SK-N-SH treated with all-trans-retinoic acid at 6 μM for 48 hours (cell line): ENCODE measurements at regions not wholly inside any gene's neighbourhood (a gene's known extent, or its start where the extent isn't known, plus 50 kb on each side); places are given as distances from the start of the nearest gene placed in this dataset.
"Not testable (repeated sequence)": the region's sequence is repeated elsewhere in the genome, so short reads cannot be mapped to it uniquely, and the experiment has no call there.

ENCODE experiments used
- ISL1 ChIP-seq: fragments of 250-450 bp; sonication (Bioruptor Pico); IDR thresholded peaks from 2 replicates; pipeline ENCODE4 v2.1.2; 2022; ENCODE audit warnings: mild to moderate bottlenecking, moderate library complexity
- OSR1 ChIP-seq: fragments of 250-450 bp; sonication (Bioruptor Pico); IDR thresholded peaks from 2 replicates; pipeline ENCODE4 v1.8.0; 2022; ENCODE audit warnings: moderate library complexity, mild to moderate bottlenecking, inconsistent platforms
- PPARA ChIP-seq: fragments of 250-450 bp; sonication (Bioruptor Pico); IDR thresholded peaks from 2 replicates; pipeline ENCODE4 v1.5.0; 2020; ENCODE audit warnings: mild to moderate bottlenecking, borderline replicate concordance
- SNAI2 ChIP-seq: fragments of 250-450 bp; sonication (Bioruptor Pico); IDR thresholded peaks from 2 replicates; pipeline ENCODE4 v1.5.0; 2020; ENCODE audit warnings: mild to moderate bottlenecking, moderate library complexity
- TCF4 ChIP-seq: fragments of 250-450 bp; sonication (Bioruptor Pico); IDR thresholded peaks from 2 replicates; pipeline ENCODE4 v1.8.0; 2021; ENCODE audit warnings: mild to moderate bottlenecking, moderate library complexity, borderline replicate concordance
- TOX ChIP-seq: fragments of 250-450 bp; sonication (Bioruptor Pico); IDR thresholded peaks from 2 replicates; pipeline ENCODE4 v1.8.0; 2021; ENCODE audit warnings: mild to moderate bottlenecking, moderate library complexity, borderline replicate concordance
- ZFP3 ChIP-seq: fragments of 250-450 bp; sonication (Bioruptor Pico); IDR thresholded peaks from 2 replicates; pipeline ENCODE4 v1.5.0; 2020; ENCODE audit warnings: mild to moderate bottlenecking, moderate library complexity
- ZFP30 ChIP-seq: fragments of 450-650 bp; formaldehyde crosslinking; IDR thresholded peaks from 2 replicates; pipeline ENCODE4 v1.5.0; 2022; ENCODE audit warnings: mild to moderate bottlenecking, moderate library complexity
- ZNF8 ChIP-seq: fragments of 450-650 bp; formaldehyde crosslinking; IDR thresholded peaks from 2 replicates; pipeline ENCODE4 v1.5.0; 2020; ENCODE audit warnings: mild to moderate bottlenecking, moderate library complexity
- TF ChIP-seq, protein P1 (sequence below): fragments of 250-450 bp; sonication (Bioruptor Pico); IDR thresholded peaks from 2 replicates; pipeline ENCODE4 v1.5.1; 2021; ENCODE audit warnings: mild to moderate bottlenecking, moderate library complexity
- TF ChIP-seq, protein P2 (sequence below): fragments of 250-450 bp; sonication (Bioruptor Pico); IDR thresholded peaks from 2 replicates; pipeline ENCODE4 v1.5.0; 2020; ENCODE audit warnings: mild to moderate bottlenecking, moderate library complexity
- TF ChIP-seq, protein P3 (sequence below): fragments of 250-450 bp; sonication (Bioruptor Pico); IDR thresholded peaks from 2 replicates; pipeline ENCODE4 v1.5.1; 2020; ENCODE audit warnings: low read depth, mild to moderate bottlenecking, moderate library complexity
- TF ChIP-seq, protein P4 (sequence below): fragments of 250-450 bp; sonication (Bioruptor Pico); IDR thresholded peaks from 2 replicates; pipeline ENCODE4 v1.8.0; 2020; ENCODE audit warnings: mild to moderate bottlenecking, moderate library complexity, borderline replicate concordance

DNA sequence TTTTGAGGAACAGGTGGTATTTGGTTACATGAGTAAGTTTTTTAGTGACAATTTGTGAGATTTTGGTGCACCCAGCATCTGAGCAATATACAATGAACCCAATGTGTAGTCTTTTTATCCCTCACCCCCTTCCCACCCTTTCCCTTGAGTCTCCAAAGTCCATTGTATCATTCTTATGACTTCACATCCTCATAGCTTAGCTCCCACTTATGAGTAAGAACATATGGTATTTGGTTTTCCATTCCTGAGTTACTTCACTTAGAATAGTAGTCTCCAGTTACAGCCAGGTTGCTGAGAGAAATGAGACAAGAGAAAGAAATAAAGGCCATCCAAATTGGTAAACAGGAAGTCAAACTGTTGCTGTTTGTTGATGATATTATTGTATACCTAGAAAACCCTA, 87.5 kb downstream of the OTOR start:
- TF ChIP-seq OSR1 (CRISPR knock-in tag); ZFP3 (CRISPR knock-in tag); ZNF8 (CRISPR knock-in tag); ZFP30 (CRISPR knock-in tag); PPARA (CRISPR knock-in tag); ISL1 (CRISPR knock-in tag); TOX (CRISPR knock-in tag); SNAI2; TCF4 (CRISPR knock-in tag): not testable (repeated sequence)
- TF ChIP-seq, protein P1, sequence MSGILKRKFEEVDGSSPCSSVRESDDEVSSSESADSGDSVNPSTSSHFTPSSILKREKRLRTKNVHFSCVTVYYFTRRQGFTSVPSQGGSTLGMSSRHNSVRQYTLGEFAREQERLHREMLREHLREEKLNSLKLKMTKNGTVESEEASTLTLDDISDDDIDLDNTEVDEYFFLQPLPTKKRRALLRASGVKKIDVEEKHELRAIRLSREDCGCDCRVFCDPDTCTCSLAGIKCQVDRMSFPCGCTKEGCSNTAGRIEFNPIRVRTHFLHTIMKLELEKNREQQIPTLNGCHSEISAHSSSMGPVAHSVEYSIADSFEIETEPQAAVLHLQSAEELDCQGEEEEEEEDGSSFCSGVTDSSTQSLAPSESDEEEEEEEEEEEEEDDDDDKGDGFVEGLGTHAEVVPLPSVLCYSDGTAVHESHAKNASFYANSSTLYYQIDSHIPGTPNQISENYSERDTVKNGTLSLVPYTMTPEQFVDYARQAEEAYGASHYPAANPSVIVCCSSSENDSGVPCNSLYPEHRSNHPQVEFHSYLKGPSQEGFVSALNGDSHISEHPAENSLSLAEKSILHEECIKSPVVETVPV, result not testable (repeated sequence)
- TF ChIP-seq, protein P2, sequence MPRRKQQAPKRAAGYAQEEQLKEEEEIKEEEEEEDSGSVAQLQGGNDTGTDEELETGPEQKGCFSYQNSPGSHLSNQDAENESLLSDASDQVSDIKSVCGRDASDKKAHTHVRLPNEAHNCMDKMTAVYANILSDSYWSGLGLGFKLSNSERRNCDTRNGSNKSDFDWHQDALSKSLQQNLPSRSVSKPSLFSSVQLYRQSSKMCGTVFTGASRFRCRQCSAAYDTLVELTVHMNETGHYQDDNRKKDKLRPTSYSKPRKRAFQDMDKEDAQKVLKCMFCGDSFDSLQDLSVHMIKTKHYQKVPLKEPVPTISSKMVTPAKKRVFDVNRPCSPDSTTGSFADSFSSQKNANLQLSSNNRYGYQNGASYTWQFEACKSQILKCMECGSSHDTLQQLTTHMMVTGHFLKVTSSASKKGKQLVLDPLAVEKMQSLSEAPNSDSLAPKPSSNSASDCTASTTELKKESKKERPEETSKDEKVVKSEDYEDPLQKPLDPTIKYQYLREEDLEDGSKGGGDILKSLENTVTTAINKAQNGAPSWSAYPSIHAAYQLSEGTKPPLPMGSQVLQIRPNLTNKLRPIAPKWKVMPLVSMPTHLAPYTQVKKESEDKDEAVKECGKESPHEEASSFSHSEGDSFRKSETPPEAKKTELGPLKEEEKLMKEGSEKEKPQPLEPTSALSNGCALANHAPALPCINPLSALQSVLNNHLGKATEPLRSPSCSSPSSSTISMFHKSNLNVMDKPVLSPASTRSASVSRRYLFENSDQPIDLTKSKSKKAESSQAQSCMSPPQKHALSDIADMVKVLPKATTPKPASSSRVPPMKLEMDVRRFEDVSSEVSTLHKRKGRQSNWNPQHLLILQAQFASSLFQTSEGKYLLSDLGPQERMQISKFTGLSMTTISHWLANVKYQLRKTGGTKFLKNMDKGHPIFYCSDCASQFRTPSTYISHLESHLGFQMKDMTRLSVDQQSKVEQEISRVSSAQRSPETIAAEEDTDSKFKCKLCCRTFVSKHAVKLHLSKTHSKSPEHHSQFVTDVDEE (CRISPR knock-in tag), result not testable (repeated sequence)
- TF ChIP-seq, protein P3, sequence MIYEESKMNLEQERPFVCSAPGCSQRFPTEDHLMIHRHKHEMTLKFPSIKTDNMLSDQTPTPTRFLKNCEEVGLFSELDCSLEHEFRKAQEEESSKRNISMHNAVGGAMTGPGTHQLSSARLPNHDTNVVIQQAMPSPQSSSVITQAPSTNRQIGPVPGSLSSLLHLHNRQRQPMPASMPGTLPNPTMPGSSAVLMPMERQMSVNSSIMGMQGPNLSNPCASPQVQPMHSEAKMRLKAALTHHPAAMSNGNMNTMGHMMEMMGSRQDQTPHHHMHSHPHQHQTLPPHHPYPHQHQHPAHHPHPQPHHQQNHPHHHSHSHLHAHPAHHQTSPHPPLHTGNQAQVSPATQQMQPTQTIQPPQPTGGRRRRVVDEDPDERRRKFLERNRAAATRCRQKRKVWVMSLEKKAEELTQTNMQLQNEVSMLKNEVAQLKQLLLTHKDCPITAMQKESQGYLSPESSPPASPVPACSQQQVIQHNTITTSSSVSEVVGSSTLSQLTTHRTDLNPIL, result not testable (repeated sequence)
- TF ChIP-seq, protein P4, sequence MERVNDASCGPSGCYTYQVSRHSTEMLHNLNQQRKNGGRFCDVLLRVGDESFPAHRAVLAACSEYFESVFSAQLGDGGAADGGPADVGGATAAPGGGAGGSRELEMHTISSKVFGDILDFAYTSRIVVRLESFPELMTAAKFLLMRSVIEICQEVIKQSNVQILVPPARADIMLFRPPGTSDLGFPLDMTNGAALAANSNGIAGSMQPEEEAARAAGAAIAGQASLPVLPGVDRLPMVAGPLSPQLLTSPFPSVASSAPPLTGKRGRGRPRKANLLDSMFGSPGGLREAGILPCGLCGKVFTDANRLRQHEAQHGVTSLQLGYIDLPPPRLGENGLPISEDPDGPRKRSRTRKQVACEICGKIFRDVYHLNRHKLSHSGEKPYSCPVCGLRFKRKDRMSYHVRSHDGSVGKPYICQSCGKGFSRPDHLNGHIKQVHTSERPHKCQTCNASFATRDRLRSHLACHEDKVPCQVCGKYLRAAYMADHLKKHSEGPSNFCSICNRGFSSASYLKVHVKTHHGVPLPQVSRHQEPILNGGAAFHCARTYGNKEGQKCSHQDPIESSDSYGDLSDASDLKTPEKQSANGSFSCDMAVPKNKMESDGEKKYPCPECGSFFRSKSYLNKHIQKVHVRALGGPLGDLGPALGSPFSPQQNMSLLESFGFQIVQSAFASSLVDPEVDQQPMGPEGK (CRISPR knock-in tag), result not testable (repeated sequence)
